B cell (primary cell): ENCODE measurements at regions not wholly inside any gene's neighbourhood (a gene's known extent, or its start where the extent isn't known, plus 50 kb on each side); places are given as distances from the start of the nearest gene placed in this dataset.

Experiments
- ATAC-seq: fragments of 200-7000 bp; cut with Tn5 transposase; one replicate; pipeline ENCODE4 v1.10.0; 2021; ENCODE audit warnings: low read depth, mild to moderate bottlenecking, moderate number of reproducible peaks, moderate library complexity
- CTCF ChIA-PET: fragments of 350-600 bp; sonication (Branson Sonifier 250); formaldehyde crosslinking; loops from one replicate; lab custom pipeline; 2021; ENCODE audit warnings: antibody characterized with exemption, inconsistent platforms; lab: Charles Lee
- POLR2A ChIA-PET: fragments of 350-600 bp; sonication (Branson Sonifier 250); formaldehyde crosslinking; loops from one replicate; lab custom pipeline; 2021; ENCODE audit warnings: antibody characterized with exemption; lab: Charles Lee
- DNase-seq: peaks from one replicate; pipeline ENCODE4 v3.0.0; 2013
- H2AFZ ChIP-seq: 2 replicates; pipeline ENCODE4 v1.6.1; 2012; ENCODE audit warnings: mild to moderate bottlenecking, low read depth, low read length; ENCODE audit not compliant: insufficient read depth, poor library complexity, severe bottlenecking
- H3K27ac ChIP-seq, 2 donors: 1 replicate in 1 of 2; 2 replicates in 1 of 2; pipeline ENCODE4 v1.5.1; 2012 to 2013; ENCODE audit warnings: low read length in 2 of 2, mild to moderate bottlenecking in 2 of 2, moderate library complexity in 1 of 2
- H3K27me3 ChIP-seq, 4 experiments: fragments of 200-600 bp in 1 of 4; sonication (generic) in 1 of 4; replicated peaks in 1 of 4; 1 replicate in 2 of 4; 2 replicates in 2 of 4; pipeline versions ENCODE4 v1.6.1 to v1.7.0; 2013 to 2016; ENCODE audit warnings: low read length in 3 of 4, mild to moderate bottlenecking in 2 of 4, mixed read lengths in 1 of 4, moderate library complexity in 1 of 4; ENCODE audit not compliant: insufficient read depth in 4 of 4, control insufficient read depth in 3 of 4; ENCODE audit errors: control extremely low read depth in 1 of 4
- H3K36me3 ChIP-seq, 2 experiments: replicated peaks in 1 of 2; 1 replicate in 1 of 2; 2 replicates in 1 of 2; pipeline versions ENCODE4 v1.6.1 to v1.7.1; 2013; ENCODE audit warnings: low read length in 1 of 2; ENCODE audit not compliant: insufficient read depth in 2 of 2, control insufficient read depth in 1 of 2; ENCODE audit errors: control extremely low read depth in 1 of 2, extremely low read depth in 1 of 2
- H3K4me1 ChIP-seq, 2 donors: fragments of 200-600 bp in 1 of 2; sonication (generic) in 1 of 2; 1 replicate in 1 of 2; 2 replicates in 1 of 2; pipeline versions ENCODE4 v1.5.1 to v1.6.1; 2013 to 2017; ENCODE audit warnings: low read length in 2 of 2; ENCODE audit not compliant: control insufficient read depth in 2 of 2, insufficient read depth in 2 of 2
- H3K4me2 ChIP-seq: replicated peaks from 2 replicates; pipeline ENCODE3; 2012; ENCODE audit warnings: mild to moderate bottlenecking, low read depth, low read length; ENCODE audit not compliant: poor library complexity, severe bottlenecking
- H3K4me3 ChIP-seq, 5 experiments: fragments of 200-600 bp in 1 of 5; sonication (generic) in 1 of 5; 1 replicate in 3 of 5; 2 replicates in 2 of 5; pipeline versions ENCODE4 v1.5.1 to v1.7.0; 2011 to 2016; ENCODE audit warnings: low read length in 4 of 5, mild to moderate bottlenecking in 4 of 5, low read depth in 2 of 5, control low read depth in 1 of 5, moderate library complexity in 1 of 5; ENCODE audit not compliant: insufficient read depth in 1 of 5; ENCODE audit errors: control extremely low read depth in 1 of 5, extremely low read depth in 1 of 5
- H3K79me2 ChIP-seq: fragments of 200-600 bp; sonication (generic); one replicate; pipeline ENCODE4 v1.6.0; 2016; ENCODE audit warnings: low read length; ENCODE audit not compliant: control insufficient read depth, insufficient read depth
- H3K9ac ChIP-seq: fragments of 200-600 bp; sonication (generic); 2 replicates; pipeline ENCODE4 v1.6.1; 2017; ENCODE audit warnings: mild to moderate bottlenecking, low read length, moderate library complexity
- H3K9me3 ChIP-seq, 3 donors: one replicate each; pipeline versions ENCODE4 v1.6.1 to v1.7.1; 2013; ENCODE audit warnings: low read length in 2 of 3; ENCODE audit not compliant: control insufficient read depth in 2 of 3, insufficient read depth in 1 of 3; ENCODE audit errors: control extremely low read depth in 1 of 3
- H4K20me1 ChIP-seq: 2 replicates; pipeline ENCODE4 v1.6.0; 2012; ENCODE audit warnings: mild to moderate bottlenecking, low read length; ENCODE audit not compliant: insufficient read depth, control insufficient read depth, poor library complexity, severe bottlenecking
- H3K27ac Mint-ChIP-seq: one replicate; pipeline ENCODE4 v1.8.0; 2021; ENCODE audit warnings: mixed read lengths
- H3K27me3 Mint-ChIP-seq: one replicate; pipeline ENCODE4 v1.8.0; 2021; ENCODE audit warnings: mixed read lengths
- H3K4me1 Mint-ChIP-seq: one replicate; pipeline ENCODE4 v1.8.0; 2021; ENCODE audit warnings: mixed read lengths
- H3K4me3 Mint-ChIP-seq: one replicate; pipeline ENCODE4 v1.8.0; 2021; ENCODE audit warnings: mixed read lengths
- H3K9me3 Mint-ChIP-seq: one replicate; pipeline ENCODE4 v1.8.0; 2022; ENCODE audit warnings: mixed read lengths; ENCODE audit not compliant: insufficient read depth
- CTCF ChIP-seq: fragments of 200-600 bp; IDR thresholded peaks from one replicate; pipeline ENCODE4 v1.8.0; 2022; ENCODE audit warnings: antibody characterized with exemption, mild to moderate bottlenecking
- EZH2 ChIP-seq: IDR thresholded peaks from 2 replicates; pipeline ENCODE4 v1.6.1; 2012; ENCODE audit warnings: borderline replicate concordance, low read depth, mild to moderate bottlenecking, moderate library complexity, low read length; ENCODE audit not compliant: insufficient read depth, poor library complexity, severe bottlenecking
- WGBS: methylation state at CpG from one replicate; pipeline ENCODE4 v1.1.5; 2013; ENCODE audit warnings: missing lambda C conversion rate; ENCODE audit not compliant: insufficient coverage; 5-methylcytosine and 5-hydroxymethylcytosine counted together
- intact Hi-C: fragments of 100-400 bp; cut with micrococcal nuclease; formaldehyde crosslinking; loops from one replicate; pipeline ENCODE4 v1.10.0; 2022

GRCh38 chr1:101683136-101683535 is 313.6 kb downstream of the OLFM3 start:
- Histone ChIP-seq H3K9ac (no peak overlapping the region), H3K36me3 (no peaks in the 10 kb centered on the region), H3K79me2 (no peaks in the 10 kb centered on the region), H4K20me1 (no peaks in the 10 kb centered on the region), H3K9me3 (no peaks in the 10 kb centered on the region), H3K27ac (no peak overlapping the region), H3K27me3 (no peaks in the 10 kb centered on the region), H3K4me3 (no peak overlapping the region), H3K4me2 (no peak overlapping the region), H3K4me1 (no peaks in the 10 kb centered on the region), H2AFZ (no peak overlapping the region)
- CTCF ChIA-PET, result no interaction called here
- no peak for DNase-seq
- H3K4me3 Mint-ChIP-seq, result no peak overlapping the region
- WGBS, result no CpG with 5 or more reads among the region's 2 CpGs
- H3K9me3 Mint-ChIP-seq, result no peaks in the 10 kb centered on the region
- H3K27me3 Mint-ChIP-seq, result no peaks in the 10 kb centered on the region
- no peaks in the 10 kb centered on the region for H3K4me1 Mint-ChIP-seq
- H3K27ac Mint-ChIP-seq, result no peak overlapping the region
- no peak for ATAC-seq
- POLR2A ChIA-PET, result no interaction called here
- no peak for TF ChIP-seq EZH2
- no peak for TF ChIP-seq CTCF
- intact Hi-C loops, result no loop called here

GRCh38 chr1:101683561-101683960 is 313.2 kb downstream of the OLFM3 start:
- Histone ChIP-seq H3K79me2 (no peaks in the 10 kb centered on the region), H2AFZ (no peak overlapping the region), H3K36me3 (no peaks in the 10 kb centered on the region), H3K4me3 (no peak overlapping the region), H3K27ac (no peak overlapping the region), H3K9ac (no peak overlapping the region), H3K4me2 (no peak overlapping the region), H3K9me3 (no peaks in the 10 kb centered on the region), H3K27me3 (no peaks in the 10 kb centered on the region), H3K4me1 (no peaks in the 10 kb centered on the region), H4K20me1 (no peaks in the 10 kb centered on the region)
- Mint-ChIP-seq H3K4me3 (no peak overlapping the region), H3K9me3 (no peaks in the 10 kb centered on the region), H3K4me1 (no peaks in the 10 kb centered on the region), H3K27me3 (no peaks in the 10 kb centered on the region), H3K27ac (no peak overlapping the region)
- POLR2A ChIA-PET, result no interaction called here
- intact Hi-C loops, result no loop called here
- no peak for TF ChIP-seq CTCF
- TF ChIP-seq EZH2, result no peak
- CTCF ChIA-PET, result no interaction called here
- DNase-seq, result no peak
- no CpG with 5 or more reads among the region's 3 CpGs for WGBS
- ATAC-seq, result no peak
